ENCODE measurements at regions not wholly inside any gene's neighbourhood (a gene's known extent, or its start where the extent isn't known, plus 50 kb on each side); places are given as distances from the start of the nearest gene placed in this dataset.
"Not testable (repeated sequence)": the region's sequence is repeated elsewhere in the genome, so short reads cannot be mapped to it uniquely, and the experiment has no call there.

DNA sequence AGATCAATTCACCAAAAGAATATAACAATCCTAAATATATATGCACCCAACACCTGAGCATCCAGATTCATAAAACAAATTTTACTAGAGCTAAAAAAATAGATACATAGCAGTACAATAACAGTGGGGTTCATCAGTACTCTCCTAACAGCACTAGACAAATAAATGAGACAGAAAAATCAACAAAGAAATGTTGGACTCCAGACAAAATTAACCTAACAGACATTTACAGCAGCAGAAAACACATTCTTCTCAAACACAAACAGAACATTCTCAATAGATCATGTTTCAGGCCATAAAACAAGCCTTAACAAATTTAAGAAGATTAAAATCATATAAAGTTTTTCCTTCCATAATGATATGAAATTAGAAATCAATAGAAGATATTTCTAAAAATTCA lies 124.8 kb upstream of the NECTIN3 start:
- H3K36me3 ChIP-seq (ENCODE audit: insufficient read depth, low read length), result no peaks in the 10 kb centered on the region
- no peak overlapping the region for H3K9ac ChIP-seq (ENCODE audit: low read depth, low read length)
- no peak overlapping the region for H3K4me2 ChIP-seq (ENCODE audit: low read length)
- H3K4me3 ChIP-seq (ENCODE audit: low read length), result no peak overlapping the region
- H3K4me1 ChIP-seq (ENCODE audit: control insufficient read depth, insufficient read depth, low read length), result no peaks in the 10 kb centered on the region
- H3K27me3 ChIP-seq (ENCODE audit: control insufficient read depth, insufficient read depth, low read length), result no peaks in the 10 kb centered on the region
- peaks cover 11% of the 10 kb centered on the region for H3K9me3 ChIP-seq (replicated peaks; ENCODE audit: low read length)

DNA sequence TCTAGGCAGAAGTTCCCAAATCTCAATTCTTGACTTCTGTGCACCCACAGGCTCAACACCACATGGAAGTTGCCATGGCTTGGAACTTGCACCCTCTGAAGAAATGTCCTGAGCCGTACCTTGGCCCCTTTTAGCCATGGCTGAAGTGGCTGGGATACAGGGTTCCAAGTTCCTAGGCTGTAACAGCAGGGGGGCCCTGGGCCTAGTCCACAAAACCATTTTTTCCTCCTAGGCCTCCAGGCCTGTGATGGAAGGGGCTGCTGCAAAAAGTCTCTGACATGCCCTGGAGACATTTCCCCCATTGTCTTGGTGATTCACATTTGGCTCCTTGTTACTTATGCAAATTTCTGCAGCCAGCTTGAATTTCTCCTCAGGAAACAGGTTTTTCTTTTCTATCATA lies 122.4 kb upstream of the NECTIN3 start:
- not testable (repeated sequence) for H3K9ac ChIP-seq (ENCODE audit: low read depth, low read length); H3K4me3 ChIP-seq (ENCODE audit: low read length); H3K27me3 ChIP-seq (ENCODE audit: control insufficient read depth, insufficient read depth, low read length); H3K36me3 ChIP-seq (ENCODE audit: insufficient read depth, low read length); H3K4me2 ChIP-seq (ENCODE audit: low read length); H3K4me1 ChIP-seq (ENCODE audit: control insufficient read depth, insufficient read depth, low read length)
- H3K9me3 ChIP-seq (replicated peaks; ENCODE audit: low read length), result peaks cover 11% of the 10 kb centered on the region

DNA sequence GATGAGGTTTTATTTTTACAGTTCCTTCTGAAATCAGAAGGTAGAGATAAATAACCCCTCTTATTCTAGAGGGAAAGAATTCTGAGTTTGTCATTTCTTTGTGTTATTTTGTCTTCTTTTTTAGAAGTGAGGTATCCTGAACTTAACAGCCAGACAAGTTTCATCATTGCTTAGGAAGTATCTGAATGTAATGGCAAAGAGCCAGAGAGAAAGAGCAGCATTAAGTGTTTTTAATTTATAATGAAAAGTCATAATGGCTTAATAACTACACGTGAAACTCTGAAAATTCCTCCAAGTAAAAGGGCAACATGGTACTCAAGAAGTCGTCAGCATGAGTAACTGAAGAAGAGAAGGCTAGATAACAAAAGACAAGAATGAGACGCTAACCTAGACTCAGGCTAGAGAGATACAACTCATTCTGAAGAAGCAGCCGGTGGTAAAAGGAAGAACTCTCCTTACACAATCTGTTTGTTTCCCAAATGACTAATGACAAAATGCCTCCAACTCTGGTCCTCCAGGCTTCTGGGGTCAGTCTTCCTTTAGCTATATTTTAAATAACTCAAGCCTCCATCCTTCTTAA lies 116.2 kb upstream of the NECTIN3 start:
- Histone ChIP-seq H3K4me2 (ENCODE audit: low read length) (peak overlapping the region; percentile 2), H3K27me3 (ENCODE audit: control insufficient read depth, insufficient read depth, low read length) (no peaks in the 10 kb centered on the region), H3K4me1 (ENCODE audit: control insufficient read depth, insufficient read depth, low read length) (peaks cover 9% of the 10 kb centered on the region), H3K9ac (ENCODE audit: low read depth, low read length) (no peak overlapping the region), H3K4me3 (ENCODE audit: low read length) (no peak overlapping the region), H3K36me3 (ENCODE audit: insufficient read depth, low read length) (no peaks in the 10 kb centered on the region), H3K9me3 (replicated peaks; ENCODE audit: low read length) (peaks cover 2% of the 10 kb centered on the region)

DNA sequence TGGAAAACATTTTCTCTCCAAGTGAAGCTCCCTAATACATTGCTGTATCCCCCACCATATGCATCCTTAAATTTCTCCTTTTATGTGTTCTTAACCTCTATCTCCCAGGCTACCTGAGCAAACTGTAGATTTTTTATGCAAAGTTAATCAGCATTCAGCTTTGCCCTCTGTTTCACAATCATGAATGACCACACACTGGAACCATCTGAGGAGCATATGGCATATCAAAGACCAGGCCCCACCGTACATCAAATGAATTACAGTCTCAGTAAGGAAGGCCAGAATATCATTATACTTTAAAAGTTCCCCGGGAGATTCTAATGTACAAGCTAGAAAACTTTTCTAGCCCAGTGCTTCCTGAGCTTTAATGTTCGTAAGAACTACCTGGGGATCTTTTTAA lies 115.5 kb upstream of the NECTIN3 start:
- Histone ChIP-seq H3K4me3 (ENCODE audit: low read length) (no peak overlapping the region), H3K36me3 (ENCODE audit: insufficient read depth, low read length) (no peaks in the 10 kb centered on the region), H3K9me3 (replicated peaks; ENCODE audit: low read length) (no peaks in the 10 kb centered on the region), H3K4me1 (ENCODE audit: control insufficient read depth, insufficient read depth, low read length) (peaks cover 9% of the 10 kb centered on the region), H3K4me2 (ENCODE audit: low read length) (no peak overlapping the region), H3K9ac (ENCODE audit: low read depth, low read length) (no peak overlapping the region), H3K27me3 (ENCODE audit: control insufficient read depth, insufficient read depth, low read length) (no peaks in the 10 kb centered on the region)

DNA sequence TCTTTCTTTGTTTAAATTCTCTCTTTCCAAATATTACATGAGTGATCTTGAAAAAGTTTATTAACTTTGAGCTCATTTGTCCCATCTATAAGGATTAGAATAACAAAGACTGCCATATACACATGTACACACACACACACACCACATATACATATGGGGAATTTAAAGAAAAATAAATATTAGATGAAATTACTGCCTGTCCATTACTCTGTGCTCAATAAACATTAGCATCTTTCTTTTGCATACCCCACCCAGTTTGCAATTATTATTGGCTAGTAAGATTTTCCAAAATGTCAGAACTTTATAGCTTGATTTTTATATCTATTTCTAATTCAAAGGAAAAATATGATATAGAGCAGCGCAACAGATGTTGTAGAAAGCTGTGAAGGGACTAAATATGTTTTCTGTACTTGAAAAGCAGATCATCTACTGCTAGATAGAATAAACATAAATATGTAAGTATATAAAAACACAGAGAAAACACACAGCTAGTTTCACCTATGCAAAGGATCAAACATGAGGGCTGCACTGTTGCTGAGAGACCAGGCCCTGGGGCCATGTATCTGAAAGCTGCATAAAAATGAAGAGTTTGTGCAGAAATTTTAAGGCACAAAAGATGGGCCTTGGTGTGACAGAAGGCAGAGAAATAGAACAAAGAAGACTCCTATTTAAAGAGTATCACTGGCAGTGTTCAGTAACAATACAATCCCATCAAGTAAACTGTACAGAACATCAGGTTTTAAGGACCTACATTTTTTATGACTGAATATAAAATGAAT lies 114.2 kb upstream of the NECTIN3 start:
- Histone ChIP-seq H3K27me3 (ENCODE audit: control insufficient read depth, insufficient read depth, low read length) (no peaks in the 10 kb centered on the region), H3K36me3 (ENCODE audit: insufficient read depth, low read length) (no peaks in the 10 kb centered on the region), H3K4me3 (ENCODE audit: low read length) (no peak overlapping the region), H3K9ac (ENCODE audit: low read depth, low read length) (no peak overlapping the region), H3K4me2 (ENCODE audit: low read length) (no peak overlapping the region), H3K4me1 (ENCODE audit: control insufficient read depth, insufficient read depth, low read length) (peaks cover 9% of the 10 kb centered on the region), H3K9me3 (replicated peaks; ENCODE audit: low read length) (no peaks in the 10 kb centered on the region)

DNA sequence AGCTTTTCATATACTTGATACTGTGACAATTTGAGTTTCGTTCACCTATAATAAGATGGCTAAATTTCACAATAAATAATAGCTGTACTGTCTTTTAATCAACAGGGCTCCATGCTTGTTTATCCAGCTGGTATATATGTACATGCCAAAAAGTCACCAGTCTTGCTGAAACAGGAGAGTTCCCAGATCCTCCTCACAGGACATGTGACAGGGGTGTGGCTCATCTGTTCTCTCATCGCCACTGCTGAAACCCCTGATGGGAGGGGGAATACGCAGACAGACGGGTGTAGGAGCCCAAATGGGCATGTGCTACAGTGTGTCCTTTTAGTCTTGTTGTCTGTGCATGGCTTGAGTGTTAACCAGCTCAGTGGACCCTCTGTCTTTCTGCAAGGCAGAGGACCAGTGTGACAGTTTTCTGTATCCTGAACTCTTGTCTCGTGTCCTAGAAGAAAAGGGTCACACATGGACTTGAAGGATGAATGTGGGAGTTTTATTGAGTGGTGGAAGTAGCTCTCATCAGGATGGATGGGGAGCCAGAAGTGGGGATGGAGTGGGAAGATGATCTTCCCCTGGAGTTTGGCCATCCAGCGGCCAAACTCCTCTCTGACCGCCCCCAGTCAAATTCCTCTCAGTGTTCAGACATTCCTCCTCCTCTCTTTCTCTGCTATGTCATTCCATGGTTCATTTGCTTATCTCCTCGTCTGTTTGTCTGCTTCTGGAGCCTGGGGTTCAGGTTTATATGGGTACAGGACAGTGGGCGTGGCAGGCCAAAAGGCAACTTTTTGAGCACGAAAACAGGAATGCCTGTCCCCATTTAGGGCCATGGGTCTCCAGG lies 113.1 kb upstream of the NECTIN3 start:
- Histone ChIP-seq H3K27me3 (ENCODE audit: control insufficient read depth, insufficient read depth, low read length) (no peaks in the 10 kb centered on the region), H3K4me1 (ENCODE audit: control insufficient read depth, insufficient read depth, low read length) (peaks cover 9% of the 10 kb centered on the region), H3K9me3 (replicated peaks; ENCODE audit: low read length) (no peaks in the 10 kb centered on the region), H3K4me2 (ENCODE audit: low read length) (no peak overlapping the region), H3K9ac (ENCODE audit: low read depth, low read length) (no peak overlapping the region), H3K36me3 (ENCODE audit: insufficient read depth, low read length) (no peaks in the 10 kb centered on the region), H3K4me3 (ENCODE audit: low read length) (no peak overlapping the region)

DNA sequence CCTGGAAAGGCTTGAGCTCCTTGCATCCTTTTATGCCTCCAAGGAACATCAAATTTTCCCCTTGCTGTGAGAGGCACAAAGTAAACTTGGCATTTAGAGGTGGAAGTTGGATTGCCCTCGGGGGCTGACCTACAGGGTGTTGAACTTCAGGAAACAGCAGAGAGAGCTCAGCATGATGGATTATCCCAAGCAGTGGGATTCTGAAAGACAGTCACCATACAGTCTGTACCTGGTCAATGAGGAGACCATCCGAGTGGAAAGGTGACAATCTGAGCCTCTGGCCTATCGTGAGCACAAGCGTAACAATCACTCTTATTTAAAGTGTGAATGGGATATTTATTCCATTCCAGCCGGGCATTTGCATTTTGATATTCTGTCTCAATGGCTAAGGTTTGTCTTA lies 105.6 kb upstream of the NECTIN3 start:
- H3K4me3 ChIP-seq (ENCODE audit: low read length), result no peak overlapping the region
- no peaks in the 10 kb centered on the region for H3K4me1 ChIP-seq (ENCODE audit: control insufficient read depth, insufficient read depth, low read length)
- H3K9ac ChIP-seq (ENCODE audit: low read depth, low read length), result no peak overlapping the region
- H3K4me2 ChIP-seq (ENCODE audit: low read length), result no peak overlapping the region
- H3K9me3 ChIP-seq (replicated peaks; ENCODE audit: low read length), result peaks cover 3% of the 10 kb centered on the region
- H3K27me3 ChIP-seq (ENCODE audit: control insufficient read depth, insufficient read depth, low read length), result no peaks in the 10 kb centered on the region
- no peaks in the 10 kb centered on the region for H3K36me3 ChIP-seq (ENCODE audit: insufficient read depth, low read length)

DNA sequence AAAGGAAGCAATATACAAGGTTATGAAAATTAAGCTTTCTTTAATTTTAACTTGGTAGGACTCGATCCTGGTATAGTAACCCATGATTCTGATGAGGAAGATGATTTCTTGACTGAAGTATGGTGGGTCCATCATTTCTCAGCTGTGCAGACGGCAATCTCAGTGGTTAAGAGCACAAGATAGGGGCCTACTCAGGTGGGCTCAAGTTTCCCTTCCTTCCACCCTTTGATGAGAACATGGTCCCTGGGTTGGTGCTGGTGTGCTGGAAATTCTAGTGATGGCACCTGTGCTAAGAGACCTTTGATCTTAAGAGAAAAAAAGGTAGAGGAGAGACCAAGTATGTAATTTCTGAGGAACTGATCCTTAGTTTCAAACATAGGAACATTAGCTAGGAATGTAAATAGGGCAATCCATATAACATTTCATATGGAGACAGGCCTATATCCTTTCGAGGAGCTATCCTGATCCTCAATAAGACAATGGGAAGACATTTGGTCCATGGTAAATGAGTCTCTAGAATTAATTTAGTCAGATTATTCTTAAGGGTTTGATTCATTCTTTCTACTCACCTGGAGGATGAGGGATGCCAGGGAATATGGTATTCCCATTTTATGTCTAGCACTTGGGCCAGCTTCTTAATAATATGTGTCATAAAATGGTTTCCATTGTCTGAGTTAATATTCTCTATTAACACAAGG lies 104.5 kb upstream of the NECTIN3 start:
- Histone ChIP-seq H3K4me3 (ENCODE audit: low read length) (no peak overlapping the region), H3K9me3 (replicated peaks; ENCODE audit: low read length) (peaks cover 3% of the 10 kb centered on the region), H3K4me1 (ENCODE audit: control insufficient read depth, insufficient read depth, low read length) (no peaks in the 10 kb centered on the region), H3K9ac (ENCODE audit: low read depth, low read length) (no peak overlapping the region), H3K4me2 (ENCODE audit: low read length) (no peak overlapping the region), H3K27me3 (ENCODE audit: control insufficient read depth, insufficient read depth, low read length) (no peaks in the 10 kb centered on the region), H3K36me3 (ENCODE audit: insufficient read depth, low read length) (no peaks in the 10 kb centered on the region)

DNA sequence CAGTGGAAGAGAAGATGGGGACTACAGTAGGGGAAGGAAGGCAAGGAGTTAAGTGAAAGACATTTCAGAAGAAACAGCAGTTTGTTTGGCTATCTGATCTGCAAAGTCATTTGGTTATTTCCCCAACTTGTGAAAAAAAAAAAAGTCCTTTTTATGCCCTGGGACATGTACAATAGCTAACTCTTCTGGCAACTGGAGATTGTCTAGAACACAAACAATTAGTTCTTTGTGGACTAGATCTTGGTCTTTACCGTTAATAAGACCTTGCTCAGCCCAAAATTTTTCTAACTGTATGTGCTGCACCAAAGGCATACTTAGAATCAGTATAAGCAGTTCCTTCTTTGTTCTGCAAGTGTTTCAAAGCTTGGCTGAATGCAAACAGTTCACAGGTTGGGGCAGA lies 103.5 kb upstream of the NECTIN3 start:
- no peaks in the 10 kb centered on the region for H3K27me3 ChIP-seq (ENCODE audit: control insufficient read depth, insufficient read depth, low read length)
- H3K9ac ChIP-seq (ENCODE audit: low read depth, low read length), result no peak overlapping the region
- no peaks in the 10 kb centered on the region for H3K4me1 ChIP-seq (ENCODE audit: control insufficient read depth, insufficient read depth, low read length)
- peaks cover 3% of the 10 kb centered on the region for H3K9me3 ChIP-seq (replicated peaks; ENCODE audit: low read length)
- H3K4me2 ChIP-seq (ENCODE audit: low read length), result no peak overlapping the region
- no peak overlapping the region for H3K4me3 ChIP-seq (ENCODE audit: low read length)
- H3K36me3 ChIP-seq (ENCODE audit: insufficient read depth, low read length), result no peaks in the 10 kb centered on the region

DNA sequence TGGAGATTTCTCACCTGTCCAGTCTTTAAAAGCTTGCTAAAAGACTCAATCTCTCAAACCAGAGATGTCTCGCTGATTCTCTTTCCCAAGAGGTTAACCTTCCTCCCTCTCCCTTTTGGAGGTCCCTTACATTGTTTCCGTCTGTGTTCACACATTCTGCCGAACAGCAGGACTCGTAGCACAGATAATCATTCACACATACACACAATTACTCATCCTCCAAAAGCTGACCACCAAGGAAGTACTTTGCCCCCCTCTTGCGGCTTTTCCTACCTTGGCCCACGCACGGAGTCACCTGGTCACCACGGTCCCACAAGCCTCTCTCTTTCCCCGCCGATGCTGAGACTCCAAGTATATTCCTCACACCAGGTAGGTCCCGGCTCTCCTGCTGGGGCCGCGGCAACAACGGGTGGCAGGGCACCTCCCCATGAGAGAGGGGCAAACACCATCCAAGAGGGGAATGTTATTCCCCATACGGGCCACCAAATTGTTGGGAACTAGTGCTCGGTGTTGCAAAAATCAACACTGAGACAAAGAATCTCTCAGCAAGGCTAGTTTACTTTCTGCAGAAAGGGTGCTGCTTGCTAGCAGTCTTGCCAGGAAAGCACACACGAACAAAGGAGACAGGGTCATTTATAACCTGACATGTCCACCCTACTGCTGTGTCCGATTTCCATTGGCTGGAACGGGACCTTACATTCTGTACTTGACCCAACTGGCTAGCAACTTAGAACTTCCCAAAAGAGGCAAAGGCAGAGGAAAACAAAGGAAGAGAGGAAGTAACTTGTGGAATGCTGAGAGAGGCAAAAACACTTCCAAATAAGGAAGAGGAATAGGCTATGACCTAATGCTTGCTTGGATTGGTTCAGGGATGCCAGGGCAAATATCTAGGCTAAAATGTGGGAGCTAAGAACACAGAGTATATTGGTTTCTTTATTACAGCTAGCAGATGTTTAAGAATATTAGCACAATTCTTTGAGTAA lies 102.1 kb upstream of the NECTIN3 start:
- no peaks in the 10 kb centered on the region for H3K36me3 ChIP-seq (ENCODE audit: insufficient read depth, low read length)
- no peaks in the 10 kb centered on the region for H3K9me3 ChIP-seq (replicated peaks; ENCODE audit: low read length)
- H3K27me3 ChIP-seq (ENCODE audit: control insufficient read depth, insufficient read depth, low read length), result no peaks in the 10 kb centered on the region
- H3K9ac ChIP-seq (ENCODE audit: low read depth, low read length), result no peak overlapping the region
- no peaks in the 10 kb centered on the region for H3K4me1 ChIP-seq (ENCODE audit: control insufficient read depth, insufficient read depth, low read length)
- H3K4me3 ChIP-seq (ENCODE audit: low read length), result no peak overlapping the region
- H3K4me2 ChIP-seq (ENCODE audit: low read length), result no peak overlapping the region
